Ovary (tissue), 3 donors: ENCODE measurements at regions not wholly inside any gene's neighbourhood (a gene's known extent, or its start where the extent isn't known, plus 50 kb on each side); places are given as distances from the start of the nearest gene placed in this dataset.

Experiments used
- CTCF ChIP-seq, 3 donors: fragments of 450-650 bp in 2 of 3; fragments of 200-600 bp in 1 of 3; IDR thresholded peaks; one replicate each; pipeline versions ENCODE4 v1.5.1 to v1.8.0; 2016 to 2022; ENCODE audit warnings: antibody characterized with exemption in 3 of 3, mild to moderate bottlenecking in 1 of 3
- POLR2A ChIP-seq: fragments of 450-650 bp; IDR thresholded peaks from one replicate; pipeline ENCODE4 v1.6.1; 2017; ENCODE audit warnings: antibody characterized with exemption, mild to moderate bottlenecking, moderate library complexity
- donor health status: DM: no; HTN: no; CAD: no.

- TF ChIP-seq CTCF (IDR thresholded peaks at IDR 0.05) (no peak), POLR2A (no peak)
These were observed 80.4 kb downstream of the RIN2 start for GRCh38 chr20:19838468-19838867.
